LNCAP (cell line): ENCODE measurements at regions not wholly inside any gene's neighbourhood (a gene's known extent, or its start where the extent isn't known, plus 50 kb on each side); places are given as distances from the start of the nearest gene placed in this dataset.

Experiments used
- TF ChIP-seq, protein P1 (sequence below): fragments of 450-650 bp; IDR thresholded peaks from 2 replicates; pipeline ENCODE4 v1.5.1; 2017; ENCODE audit warnings: mild to moderate bottlenecking

DNA sequence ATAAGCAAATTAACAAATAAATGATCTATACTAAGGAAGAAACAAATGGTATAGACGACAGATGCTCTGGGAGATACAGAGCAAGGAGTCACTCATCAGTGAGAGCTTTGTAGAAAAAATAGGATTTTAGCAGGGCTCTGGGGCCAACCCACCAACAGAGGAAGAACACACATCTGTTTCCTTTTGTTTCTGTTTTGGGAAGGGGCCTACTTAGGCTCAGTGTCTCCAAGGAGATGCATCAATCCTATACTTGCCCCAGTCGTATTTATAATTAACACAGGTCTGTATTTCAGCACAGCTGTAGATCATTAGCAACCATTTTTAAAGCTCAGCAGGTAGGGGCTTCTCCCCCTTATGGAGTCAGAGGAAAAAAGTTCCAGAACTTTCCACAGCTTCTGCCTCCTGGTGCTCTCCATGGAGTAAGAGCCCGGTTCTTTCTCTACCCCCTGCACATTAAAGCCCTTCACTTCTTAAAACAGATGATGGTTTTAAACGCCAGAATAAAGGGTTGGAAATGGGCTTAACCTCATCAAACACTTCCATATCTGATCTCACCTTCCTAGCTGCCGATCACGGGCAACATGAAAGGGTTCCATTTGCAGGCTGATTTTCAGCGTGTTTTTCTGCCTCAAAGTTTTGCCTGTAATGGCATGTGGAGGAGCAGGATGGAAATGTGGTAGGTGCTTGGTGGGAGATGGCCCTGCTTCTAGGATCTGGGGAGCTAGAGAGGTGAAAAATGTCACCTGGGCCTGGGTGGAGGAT is 291.7 kb downstream of the TCF7L2 start:
- TF ChIP-seq, protein P1, sequence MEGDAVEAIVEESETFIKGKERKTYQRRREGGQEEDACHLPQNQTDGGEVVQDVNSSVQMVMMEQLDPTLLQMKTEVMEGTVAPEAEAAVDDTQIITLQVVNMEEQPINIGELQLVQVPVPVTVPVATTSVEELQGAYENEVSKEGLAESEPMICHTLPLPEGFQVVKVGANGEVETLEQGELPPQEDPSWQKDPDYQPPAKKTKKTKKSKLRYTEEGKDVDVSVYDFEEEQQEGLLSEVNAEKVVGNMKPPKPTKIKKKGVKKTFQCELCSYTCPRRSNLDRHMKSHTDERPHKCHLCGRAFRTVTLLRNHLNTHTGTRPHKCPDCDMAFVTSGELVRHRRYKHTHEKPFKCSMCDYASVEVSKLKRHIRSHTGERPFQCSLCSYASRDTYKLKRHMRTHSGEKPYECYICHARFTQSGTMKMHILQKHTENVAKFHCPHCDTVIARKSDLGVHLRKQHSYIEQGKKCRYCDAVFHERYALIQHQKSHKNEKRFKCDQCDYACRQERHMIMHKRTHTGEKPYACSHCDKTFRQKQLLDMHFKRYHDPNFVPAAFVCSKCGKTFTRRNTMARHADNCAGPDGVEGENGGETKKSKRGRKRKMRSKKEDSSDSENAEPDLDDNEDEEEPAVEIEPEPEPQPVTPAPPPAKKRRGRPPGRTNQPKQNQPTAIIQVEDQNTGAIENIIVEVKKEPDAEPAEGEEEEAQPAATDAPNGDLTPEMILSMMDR, result no peak

DNA sequence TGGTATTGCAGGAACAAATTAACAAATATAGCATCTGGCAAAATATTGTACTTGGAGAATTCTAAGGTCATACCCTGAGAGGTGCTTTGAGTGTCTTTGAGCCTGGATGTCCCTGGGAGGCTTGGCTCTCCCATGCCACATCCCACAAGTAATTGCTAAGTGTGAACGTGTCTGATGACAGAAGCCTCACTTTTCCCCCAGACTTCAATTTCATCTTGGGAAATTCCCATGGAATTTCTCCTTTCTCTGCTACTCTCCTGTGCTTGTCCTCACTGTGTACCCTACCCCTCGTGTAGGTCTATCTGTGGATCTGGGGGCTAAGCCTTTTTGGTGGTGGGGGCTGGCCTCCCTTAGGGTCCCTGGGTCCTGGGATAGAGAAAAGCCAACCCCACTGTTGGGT is 293.3 kb downstream of the TCF7L2 start:
- TF ChIP-seq, protein P1, result no peak

DNA sequence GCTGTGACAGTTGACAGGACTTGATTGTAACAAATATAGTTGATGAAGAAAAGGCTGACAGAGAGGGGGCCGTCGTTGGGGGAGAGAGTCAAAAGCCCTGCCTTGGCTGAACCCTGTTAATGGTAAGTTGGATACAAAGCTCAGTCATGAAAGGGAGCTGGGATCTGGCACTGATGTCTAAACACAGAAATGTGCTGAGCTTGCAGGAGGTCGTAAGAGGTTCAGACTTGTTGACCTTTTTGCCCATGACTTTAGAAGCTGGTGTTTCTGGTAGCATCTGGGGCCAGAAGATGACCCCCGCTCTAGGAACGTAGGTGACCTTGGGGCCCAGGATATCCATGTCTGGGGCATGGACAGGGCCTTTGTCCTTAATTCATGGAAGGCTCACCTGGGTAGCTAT is 294.7 kb downstream of the TCF7L2 start:
- TF ChIP-seq, protein P1, result no peak

DNA sequence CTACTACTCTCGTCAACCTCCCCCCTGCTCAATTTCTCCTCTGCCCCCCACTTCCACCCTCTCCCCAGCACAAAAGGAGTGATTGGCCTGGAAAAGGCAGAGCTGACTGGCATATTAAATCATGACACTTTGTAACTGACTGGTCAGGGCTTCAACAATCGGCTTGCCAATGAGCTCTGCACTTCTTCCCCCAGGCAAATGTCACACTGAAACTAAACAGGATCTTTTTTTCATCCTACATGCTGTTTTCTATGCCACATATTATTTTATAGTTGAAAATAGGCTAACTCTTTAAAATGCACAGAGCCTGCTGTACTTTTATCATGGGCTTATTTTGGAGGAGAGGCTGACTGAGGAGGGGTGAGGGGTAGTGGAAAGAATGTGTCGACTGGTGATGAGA is 295.2 kb downstream of the TCF7L2 start:
- TF ChIP-seq, protein P1, result no peak

DNA sequence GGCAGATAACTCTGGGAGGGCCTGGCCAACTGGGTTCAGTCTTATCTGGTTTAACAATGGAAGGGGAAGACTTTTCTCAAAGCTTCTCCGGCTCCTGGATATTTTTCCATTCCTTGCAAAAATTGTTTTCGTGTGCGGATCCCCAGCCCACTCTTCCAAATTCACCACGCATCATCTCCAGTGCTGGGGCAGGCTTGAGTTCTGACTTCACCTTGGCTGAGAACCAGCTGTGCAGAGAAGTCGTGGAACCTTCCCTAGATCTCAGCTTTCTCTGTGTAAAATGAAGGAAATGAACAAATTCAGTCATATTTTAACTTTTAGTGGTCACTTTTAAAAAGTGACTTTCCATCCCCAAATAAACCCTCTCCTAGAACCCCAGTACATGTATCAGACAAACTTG is 297.0 kb downstream of the TCF7L2 start:
- TF ChIP-seq, protein P1, result no peak

DNA sequence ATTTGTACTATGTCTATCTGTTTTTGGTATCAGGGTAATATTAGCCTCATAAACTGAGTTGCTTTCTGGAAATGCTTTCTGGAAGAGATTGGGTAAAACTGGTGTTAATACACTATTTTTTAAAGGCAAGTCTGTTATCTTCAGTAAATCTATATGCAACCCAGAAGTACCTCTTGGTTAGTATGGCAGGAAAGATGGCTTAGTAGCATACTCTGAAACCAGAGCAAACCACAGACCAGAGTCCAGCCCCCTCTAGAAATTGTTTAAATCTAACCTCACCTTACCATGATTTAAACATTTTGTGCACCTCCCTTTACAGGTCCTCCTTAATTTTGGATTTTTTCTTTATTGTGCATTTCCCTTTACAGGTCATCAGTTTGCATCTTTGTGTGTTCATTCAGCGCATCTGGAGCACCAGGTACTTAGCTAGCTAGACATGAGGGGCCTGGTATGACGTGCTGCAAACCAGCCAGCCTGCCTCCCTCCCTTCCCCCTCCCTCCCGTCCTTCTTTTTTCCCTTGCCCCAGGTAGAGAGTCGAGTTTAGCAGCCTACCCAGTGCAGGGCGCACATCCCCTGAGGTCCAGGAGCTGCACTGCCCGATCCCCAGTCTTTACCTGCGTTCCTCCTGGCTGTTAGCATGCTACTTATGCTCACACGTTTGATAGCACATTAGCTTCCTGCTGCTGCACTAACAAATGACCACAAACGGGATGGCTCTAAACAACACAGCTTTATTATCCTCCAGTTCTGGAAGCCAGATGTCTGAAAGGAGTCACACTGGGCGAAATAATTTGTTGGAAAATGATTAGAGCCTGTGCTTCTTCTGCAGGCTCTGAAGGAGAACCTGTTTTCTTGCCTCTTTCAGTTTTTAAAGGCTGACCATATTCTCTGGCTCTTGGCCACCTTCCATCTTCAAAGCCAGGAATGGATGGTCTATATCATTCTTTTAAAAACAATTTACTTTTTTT is 299.9 kb upstream of the HABP2 start:
- TF ChIP-seq, protein P1, result no peak

DNA sequence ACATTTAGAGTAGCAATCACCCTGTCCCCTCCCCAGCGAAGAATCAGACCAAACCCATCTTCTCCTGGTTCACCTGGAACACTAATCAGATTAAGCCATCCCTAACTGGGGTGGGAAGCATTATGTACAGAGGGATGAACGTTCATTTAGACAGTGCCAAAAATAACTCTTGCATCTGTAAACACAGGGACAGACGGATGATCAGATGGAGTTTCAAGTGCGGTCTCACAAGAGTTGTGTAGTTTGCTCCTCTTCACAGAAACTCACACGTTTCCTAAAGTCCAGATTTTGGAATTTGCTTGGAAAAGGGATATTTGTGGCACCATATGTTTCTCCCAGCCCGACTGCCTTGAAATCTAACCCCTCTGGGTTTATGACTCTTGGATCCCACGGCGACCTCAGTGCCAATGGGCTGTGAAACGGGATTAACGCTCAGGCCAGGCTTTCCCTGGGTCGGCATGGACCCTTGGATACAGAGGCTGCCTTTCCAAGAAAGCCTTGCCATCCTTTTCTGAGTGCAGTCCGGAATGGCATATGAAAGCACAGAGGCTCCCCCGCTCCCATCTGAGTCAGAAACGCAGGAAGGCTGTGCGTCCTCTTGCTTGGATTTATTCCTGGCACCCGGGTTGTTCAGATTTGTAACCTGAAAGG is 293.2 kb upstream of the HABP2 start:
- TF ChIP-seq, protein P1, result no peak
